ENCODE measurements at regions not wholly inside any gene's neighbourhood (a gene's known extent, or its start where the extent isn't known, plus 50 kb on each side); places are given as distances from the start of the nearest gene placed in this dataset.

GRCh38 chr6:14635195-14635594, 517.6 kb downstream of the CD83 start:
- no peak for DNase-seq (ENCODE audit: low read depth, low spot score)

- DNase-seq (ENCODE audit: low read depth, low spot score), result no peak
These were observed 518.5 kb downstream of the CD83 start for GRCh38 chr6:14635934-14636591.

DNA sequence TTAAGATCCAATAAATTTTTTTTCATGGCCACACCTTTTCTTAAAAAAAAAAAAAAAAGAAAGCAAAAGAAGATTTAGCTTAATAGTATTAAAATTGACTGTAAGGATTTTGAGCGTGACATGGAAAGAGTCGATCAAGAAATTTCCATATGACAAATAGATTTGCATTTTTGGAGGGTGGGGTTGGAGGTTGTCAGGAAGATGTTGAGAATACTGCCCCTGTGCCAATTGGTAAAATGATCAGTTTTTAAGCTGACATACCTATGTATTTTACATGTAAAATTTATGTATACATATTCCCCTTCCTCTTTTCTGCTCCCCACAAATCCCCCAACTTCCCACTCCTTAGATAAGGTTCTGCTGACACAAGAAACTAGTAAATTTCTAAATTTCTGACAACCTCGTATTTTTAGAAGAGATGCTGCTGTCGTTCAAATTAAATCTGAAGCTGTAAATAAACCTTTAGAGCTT, 520.9 kb downstream of the CD83 start:
- no peak for DNase-seq (ENCODE audit: low read depth, low spot score)

- DNase-seq (ENCODE audit: low read depth, low spot score), result no peak
These were observed 521.6 kb downstream of the CD83 start for GRCh38 chr6:14638906-14639761.

GRCh38 chr6:14639983-14640599, 522.5 kb downstream of the CD83 start:
- no peak for DNase-seq (ENCODE audit: low read depth, low spot score)

DNA sequence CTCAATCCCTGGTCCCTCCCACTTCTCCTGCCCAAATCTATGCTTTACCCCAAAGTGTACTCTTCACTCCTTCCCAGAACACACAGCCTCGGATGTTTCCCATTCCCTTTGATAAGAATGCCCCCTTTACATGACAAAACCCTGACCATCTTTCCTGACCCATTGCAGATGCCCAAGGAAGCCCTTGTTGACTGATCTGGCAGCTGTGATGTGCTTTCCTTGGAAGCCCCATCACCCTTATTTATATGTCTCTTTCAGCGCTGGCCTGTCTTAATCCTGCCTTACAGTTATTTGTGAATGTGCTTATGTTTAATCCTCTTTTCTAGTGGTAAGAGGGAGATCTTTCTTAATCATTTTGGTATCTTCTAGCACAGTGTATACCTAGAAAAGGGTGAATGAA, 523.1 kb downstream of the CD83 start:
- no peak for DNase-seq (ENCODE audit: low read depth, low spot score)

DNA sequence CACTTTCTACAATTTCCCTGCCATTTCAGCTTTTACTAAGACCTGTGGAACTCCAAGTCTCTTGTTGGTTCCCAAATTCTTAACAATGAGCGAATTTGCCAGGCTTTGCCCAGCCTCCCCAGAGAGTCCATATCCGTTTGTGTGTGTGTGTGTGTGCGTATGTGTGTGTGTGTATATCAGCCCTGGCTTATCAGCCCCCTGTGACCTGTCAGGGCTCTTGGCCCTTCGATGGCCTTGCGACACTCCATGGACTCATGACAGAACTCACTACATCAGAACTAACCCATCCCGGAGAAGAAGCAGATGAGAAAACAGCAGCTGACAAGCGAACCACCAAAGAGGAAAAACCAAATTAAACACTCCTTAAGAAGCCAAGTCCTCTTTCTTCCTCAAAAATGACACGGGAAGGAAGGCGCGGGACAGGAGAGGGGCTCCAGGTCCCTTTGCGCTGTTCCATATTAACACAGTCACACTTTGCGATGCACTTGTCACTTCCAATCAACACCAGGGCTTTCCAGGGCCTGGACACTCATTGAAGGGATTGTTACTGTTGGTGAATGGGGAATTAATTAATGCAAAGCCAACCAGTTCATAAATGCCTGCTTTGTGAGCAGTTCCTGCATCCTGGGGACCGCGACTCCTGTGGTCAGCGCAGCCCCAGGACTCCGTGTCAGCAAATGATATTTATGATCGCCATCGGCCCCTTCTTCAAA, 524.0 kb downstream of the CD83 start:
- no peak for DNase-seq (ENCODE audit: low read depth, low spot score)

GRCh38 chr6:14642136-14642505, 524.5 kb downstream of the CD83 start:
- no peak for DNase-seq (ENCODE audit: low read depth, low spot score)

DNA sequence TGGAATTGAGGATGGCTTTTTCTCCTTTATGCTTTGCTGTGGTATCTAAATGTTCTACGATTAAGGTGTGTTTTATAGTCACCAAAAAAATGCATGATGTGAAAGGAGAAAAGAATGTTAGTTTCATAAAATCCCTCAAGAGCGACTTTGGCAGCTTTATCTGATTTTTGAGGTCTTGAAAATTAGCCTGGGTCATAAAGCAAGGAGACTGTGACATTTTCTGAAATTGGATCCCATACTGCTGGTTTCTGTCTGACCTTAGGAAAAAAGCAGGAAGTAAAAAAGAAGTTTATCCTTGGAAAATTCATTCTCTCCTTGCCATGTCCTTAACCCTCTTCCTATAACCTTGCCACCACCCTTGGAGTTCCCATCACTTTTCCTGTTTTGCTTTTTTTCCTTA, 525.3 kb downstream of the CD83 start:
- no peak for DNase-seq (ENCODE audit: low read depth, low spot score)

GRCh38 chr6:14644381-14644780, 526.8 kb downstream of the CD83 start:
- DNase-seq (ENCODE audit: low read depth, low spot score), result no peak

DNA sequence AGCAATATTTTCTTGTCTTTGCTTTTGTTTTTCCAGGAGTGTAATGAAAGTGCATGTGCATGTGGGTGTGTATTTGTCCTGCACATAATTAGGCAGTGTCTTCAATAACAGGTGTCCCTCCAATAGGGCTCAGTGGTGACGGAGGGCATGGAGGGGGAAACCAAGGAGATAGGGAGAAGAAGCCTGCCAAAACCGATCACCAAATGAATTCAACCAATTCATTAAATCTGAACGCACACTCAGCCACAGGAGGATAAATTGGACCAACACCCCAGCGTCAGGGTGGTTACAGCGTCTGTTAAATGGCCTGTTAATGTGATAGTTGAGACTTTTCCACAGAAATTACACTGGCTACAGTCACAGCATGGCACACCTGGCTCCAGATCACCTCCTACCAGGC, 527.6 kb downstream of the CD83 start:
- no peak for DNase-seq (ENCODE audit: low read depth, low spot score)

GRCh38 chr6:14645841-14646240, 528.3 kb downstream of the CD83 start:
- DNase-seq (ENCODE audit: low read depth, low spot score), result no peak

- no peak for DNase-seq (ENCODE audit: low read depth, low spot score)
These were observed 528.8 kb downstream of the CD83 start for GRCh38 chr6:14646371-14646770.

DNA sequence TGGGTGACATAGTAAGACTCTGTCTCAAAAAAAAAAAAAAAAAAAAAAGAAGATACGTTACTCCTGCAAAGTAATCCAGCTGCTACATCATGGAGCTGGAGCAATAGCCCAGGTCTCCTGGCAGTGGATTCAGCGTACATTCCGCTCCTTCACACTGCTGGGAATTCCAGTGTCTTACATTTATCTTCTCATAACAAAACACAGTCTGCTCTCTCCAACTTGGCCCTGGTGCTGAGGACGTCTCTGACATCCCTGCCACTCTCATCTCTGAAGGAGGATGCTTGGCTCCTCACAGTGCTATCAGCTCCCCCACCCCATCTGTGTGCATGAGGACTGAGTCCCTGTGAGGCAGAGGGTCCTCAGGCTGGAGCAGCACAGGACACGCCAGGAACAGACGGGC, 529.8 kb downstream of the CD83 start:
- DNase-seq (ENCODE audit: low read depth, low spot score), result no peak

- no peak for DNase-seq (ENCODE audit: low read depth, low spot score)
These were observed 535.0 kb downstream of the CD83 start for GRCh38 chr6:14652536-14652935.

GRCh38 chr6:14655201-14656061, 537.9 kb downstream of the CD83 start:
- DNase-seq (ENCODE audit: low read depth, low spot score), result no peak

GRCh38 chr6:14656078-14656521, 538.5 kb downstream of the CD83 start:
- DNase-seq (ENCODE audit: low read depth, low spot score), result no peak

DNA sequence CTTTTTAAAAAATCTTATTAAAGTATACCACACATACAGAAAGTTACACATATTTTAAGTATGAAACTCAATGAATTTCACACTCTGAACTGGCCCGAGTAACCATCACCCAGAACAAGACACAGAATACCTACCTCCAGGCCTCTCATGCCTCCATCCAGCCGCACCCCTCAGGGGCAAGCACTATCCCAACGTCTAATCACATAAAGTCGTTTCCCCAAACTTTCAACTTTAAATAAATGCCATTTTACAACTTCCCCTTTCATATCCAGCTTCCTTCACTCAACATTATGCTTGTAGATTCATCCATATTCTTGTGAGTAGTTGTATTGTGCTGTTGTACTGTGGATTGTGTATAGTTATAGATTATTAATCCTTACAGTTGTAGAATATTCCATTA, 539.1 kb downstream of the CD83 start:
- no peak for DNase-seq (ENCODE audit: low read depth, low spot score)

DNA sequence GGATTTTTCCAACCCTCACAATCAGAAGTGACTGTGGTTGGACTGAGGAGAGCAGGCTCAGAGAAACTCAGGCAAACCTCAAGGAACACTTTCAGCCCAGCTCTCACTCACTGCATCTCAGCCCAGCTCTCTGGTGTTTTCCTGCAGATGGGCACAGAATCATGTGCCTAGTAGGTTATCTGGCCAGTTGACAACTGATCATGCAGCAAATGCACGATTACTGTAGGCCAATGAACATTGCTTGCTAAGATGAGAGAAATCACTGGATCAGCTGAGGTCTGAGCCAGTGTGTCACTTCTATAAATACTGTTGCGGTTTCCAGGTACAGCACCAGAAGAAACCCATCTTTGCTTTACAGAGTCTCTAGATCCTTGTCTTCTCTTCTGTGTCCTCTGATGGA, 540.5 kb downstream of the CD83 start:
- DNase-seq (ENCODE audit: low read depth, low spot score), result no peak

DNA sequence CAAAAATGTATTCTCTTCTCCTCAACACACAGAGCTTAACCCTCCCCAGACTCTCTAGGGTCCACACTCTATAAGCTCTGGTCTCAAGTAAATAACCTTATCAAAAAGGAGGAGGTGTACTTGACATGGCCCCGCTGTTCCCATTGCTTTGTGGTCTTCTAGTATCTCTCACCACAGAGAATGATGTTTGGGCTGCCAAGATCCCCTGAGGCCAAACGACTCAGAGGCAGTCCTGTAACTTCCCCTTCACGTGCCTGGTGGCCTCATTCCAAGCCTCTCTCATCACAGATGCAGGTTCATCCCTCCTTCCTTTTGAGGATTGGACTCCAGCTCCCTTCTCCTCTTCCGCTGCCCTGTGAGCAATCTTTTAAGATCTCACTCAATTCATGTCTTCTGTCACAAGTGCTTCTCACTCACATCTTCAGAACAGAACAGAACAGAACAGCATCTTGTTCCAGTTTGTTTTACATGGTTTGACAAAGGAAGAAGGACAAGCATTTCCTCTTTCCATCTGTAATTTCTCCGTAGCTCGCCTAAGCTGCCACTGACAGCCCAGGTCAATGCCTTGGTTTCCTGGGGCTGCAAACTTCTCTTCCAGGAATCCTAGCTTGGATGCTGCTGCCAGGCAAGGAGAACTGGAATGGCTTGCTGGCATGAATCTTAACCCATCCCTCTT, 541.5 kb downstream of the CD83 start:
- no peak for DNase-seq (ENCODE audit: low read depth, low spot score)
